GM23248 (cell line): ENCODE measurements at regions not wholly inside any gene's neighbourhood (a gene's known extent, or its start where the extent isn't known, plus 50 kb on each side); places are given as distances from the start of the nearest gene placed in this dataset.
A peak's percentile ranks its signal among the peaks of the same experiment; 100 is the strongest.

ENCODE experiments used
- DNase-seq: peaks from one replicate; pipeline ENCODE4 v3.0.0-alpha.2; 2015
- H2AFZ ChIP-seq: fragments of 200-600 bp; sonication (generic); 2 replicates; pipeline ENCODE4 v1.6.1; 2016; ENCODE audit warnings: antibody characterized with exemption
- H3F3A ChIP-seq: fragments of 200-600 bp; sonication (generic); 2 replicates; pipeline ENCODE4 v1.6.1; 2016; ENCODE audit warnings: mild to moderate bottlenecking, antibody characterized with exemption, mixed run types; ENCODE audit not compliant: insufficient read depth
- H3K27ac ChIP-seq: fragments of 200-600 bp; sonication (generic); 2 replicates; pipeline ENCODE4 v1.5.1; 2016; ENCODE audit warnings: mild to moderate bottlenecking
- H3K27me3 ChIP-seq: fragments of 200-600 bp; sonication (generic); replicated peaks from 2 replicates; pipeline ENCODE4 v1.6.1; 2016; ENCODE audit warnings: mild to moderate bottlenecking; ENCODE audit not compliant: insufficient read depth
- H3K36me3 ChIP-seq: fragments of 200-600 bp; sonication (generic); 2 replicates; pipeline ENCODE4 v1.6.1; 2016; ENCODE audit warnings: low read depth, mild to moderate bottlenecking
- H3K4me1 ChIP-seq: fragments of 200-600 bp; sonication (generic); 2 replicates; pipeline ENCODE4 v1.6.1; 2016; ENCODE audit warnings: mild to moderate bottlenecking; ENCODE audit not compliant: insufficient read depth
- H3K4me2 ChIP-seq: fragments of 200-600 bp; sonication (generic); one replicate; pipeline ENCODE4 v1.6.1; 2016; ENCODE audit warnings: mild to moderate bottlenecking; ENCODE audit not compliant: unreplicated experiment
- H3K4me3 ChIP-seq: fragments of 200-600 bp; sonication (generic); 2 replicates; pipeline ENCODE4 v1.5.1; 2016; ENCODE audit warnings: mild to moderate bottlenecking
- H3K79me2 ChIP-seq: fragments of 200-600 bp; sonication (generic); 2 replicates; pipeline ENCODE4 v1.6.1; 2016; ENCODE audit warnings: mild to moderate bottlenecking; ENCODE audit not compliant: insufficient read depth
- H3K9ac ChIP-seq: fragments of 200-600 bp; sonication (generic); 2 replicates; pipeline ENCODE4 v1.6.1; 2016; ENCODE audit warnings: mild to moderate bottlenecking
- H3K9me2 ChIP-seq: fragments of 200-600 bp; sonication (generic); 2 replicates; pipeline ENCODE4 v1.6.1; 2016; ENCODE audit warnings: mixed run types, mild to moderate bottlenecking, moderate library complexity; ENCODE audit not compliant: insufficient read depth
- H3K9me3 ChIP-seq: fragments of 200-600 bp; sonication (generic); one replicate; pipeline ENCODE4 v1.6.1; 2017; ENCODE audit warnings: low read depth
- H4K20me1 ChIP-seq: fragments of 200-600 bp; sonication (generic); 2 replicates; pipeline ENCODE4 v1.6.0; 2016; ENCODE audit not compliant: insufficient read depth
- EZH2 ChIP-seq: fragments of 200-600 bp; sonication (generic); IDR thresholded peaks from 2 replicates; pipeline ENCODE4 v1.6.1; 2018; ENCODE audit warnings: antibody characterized with exemption, mild to moderate bottlenecking; ENCODE audit not compliant: insufficient read depth, poor library complexity, severe bottlenecking
- EZH2phosphoT487 ChIP-seq: fragments of 200-600 bp; sonication (generic); IDR thresholded peaks from 2 replicates; pipeline ENCODE4 v1.6.1; 2018; ENCODE audit warnings: antibody characterized with exemption, moderate library complexity, mild to moderate bottlenecking, low read depth; ENCODE audit not compliant: insufficient read depth
- WGBS, 2 experiments: methylation state at CpG; one replicate each; pipeline ENCODE4 v1.1.6; 2015 to 2017; ENCODE audit warnings: low lambda C conversion rate in 2 of 2, low coverage in 1 of 2; ENCODE audit errors: missing lambda C conversion rate in 2 of 2; 5-methylcytosine and 5-hydroxymethylcytosine counted together
- in situ Hi-C: fragments of 300-500 bp; cut with MboI; formaldehyde crosslinking; loops from 2 replicates; pipeline ENCODE4 v1.15.0; 2020

DNA sequence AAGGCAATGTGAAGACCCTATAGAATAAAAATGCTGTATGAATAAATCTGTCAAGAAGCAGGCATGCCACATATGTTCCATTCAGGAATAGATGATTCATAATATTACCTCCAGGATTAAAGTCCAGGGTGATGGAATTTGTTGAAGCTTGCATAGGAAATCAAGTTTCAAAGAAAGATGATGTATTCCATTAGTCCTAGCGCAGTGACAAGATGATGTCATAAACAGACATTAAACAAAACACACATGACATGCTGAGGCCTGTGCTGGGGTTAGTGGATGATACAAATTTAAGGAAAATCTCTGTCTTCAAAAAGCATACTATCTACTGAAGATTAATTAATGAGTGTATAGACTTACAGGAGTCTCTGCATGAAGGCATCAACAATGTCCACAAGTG, 1025.2 kb downstream of the CDH11 start:
- in situ Hi-C loops: no loop called here
- H3K79me2 ChIP-seq: no peaks in the 10 kb centered on the region
- H2AFZ ChIP-seq: no peak overlapping the region
- peaks cover 38% of the 10 kb centered on the region for H3K4me1 ChIP-seq
- no peak overlapping the region for H3K9ac ChIP-seq
- no peak overlapping the region for H3K4me3 ChIP-seq
- H3F3A ChIP-seq: peaks cover 27% of the 10 kb centered on the region
- WGBS, 2 experiments: 95 to 100% methylated on average over 1 of the region's 1 CpG
- H3K36me3 ChIP-seq: no peaks in the 10 kb centered on the region
- no peaks in the 10 kb centered on the region for H3K27me3 ChIP-seq
- H4K20me1 ChIP-seq: no peaks in the 10 kb centered on the region
- no peaks in the 10 kb centered on the region for H3K9me2 ChIP-seq
- no peak for DNase-seq
- H3K4me2 ChIP-seq: no peak overlapping the region
- H3K27ac ChIP-seq: no peak overlapping the region
- TF ChIP-seq EZH2phosphoT487: no peak
- TF ChIP-seq EZH2: no peak
- H3K9me3 ChIP-seq: no peaks in the 10 kb centered on the region

DNA sequence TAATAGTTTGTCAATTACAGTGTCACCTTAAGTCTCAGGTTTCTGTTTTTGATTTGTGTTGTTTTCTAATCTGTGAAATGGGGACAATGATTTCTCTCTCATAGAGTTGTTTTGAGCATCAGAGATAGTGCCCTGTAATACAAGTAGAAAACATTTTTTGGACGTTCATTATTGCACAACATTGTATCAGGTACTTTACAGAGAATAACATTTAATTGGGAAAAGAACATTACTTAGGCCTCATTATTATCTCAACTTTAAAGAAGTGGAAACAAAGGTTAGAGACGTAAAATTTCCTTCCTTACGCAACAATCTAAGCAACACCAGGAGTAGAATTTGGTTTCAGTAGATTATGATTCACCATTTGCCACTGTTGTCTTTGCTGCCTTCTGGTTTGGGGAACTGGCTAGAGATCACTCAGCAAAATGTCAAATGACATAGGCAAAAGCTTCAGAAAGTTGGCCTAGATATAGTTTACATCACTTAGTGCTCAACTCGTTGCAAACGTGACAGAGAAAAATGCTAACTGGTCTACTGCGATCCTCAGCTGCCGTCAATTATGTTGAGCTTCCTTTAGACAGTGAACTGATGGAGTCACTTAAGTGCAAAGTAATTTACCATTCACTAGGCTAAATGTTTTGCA, 1026.8 kb downstream of the CDH11 start:
- WGBS, 2 experiments: 13 to 15% methylated on average over 7 of the region's 7 CpGs
- H3K27ac ChIP-seq: peak overlapping the region; percentile 26
- peaks cover 38% of the 10 kb centered on the region for H3K4me1 ChIP-seq
- no peaks in the 10 kb centered on the region for H3K9me2 ChIP-seq
- 0 out of 2 replicates have a peak overlapping the region, but pooled peaks have one; percentile 6 for H2AFZ ChIP-seq
- H3K9ac ChIP-seq: no peak overlapping the region
- peaks cover 27% of the 10 kb centered on the region for H3F3A ChIP-seq
- no peaks in the 10 kb centered on the region for H4K20me1 ChIP-seq
- no peaks in the 10 kb centered on the region for H3K27me3 ChIP-seq
- H3K9me3 ChIP-seq: no peaks in the 10 kb centered on the region
- TF ChIP-seq EZH2: no peak
- in situ Hi-C loops: no loop called here
- no peak overlapping the region for H3K4me2 ChIP-seq
- H3K4me3 ChIP-seq: no peak overlapping the region
- no peaks in the 10 kb centered on the region for H3K36me3 ChIP-seq
- peak; percentile 69 for DNase-seq
- no peaks in the 10 kb centered on the region for H3K79me2 ChIP-seq

DNA sequence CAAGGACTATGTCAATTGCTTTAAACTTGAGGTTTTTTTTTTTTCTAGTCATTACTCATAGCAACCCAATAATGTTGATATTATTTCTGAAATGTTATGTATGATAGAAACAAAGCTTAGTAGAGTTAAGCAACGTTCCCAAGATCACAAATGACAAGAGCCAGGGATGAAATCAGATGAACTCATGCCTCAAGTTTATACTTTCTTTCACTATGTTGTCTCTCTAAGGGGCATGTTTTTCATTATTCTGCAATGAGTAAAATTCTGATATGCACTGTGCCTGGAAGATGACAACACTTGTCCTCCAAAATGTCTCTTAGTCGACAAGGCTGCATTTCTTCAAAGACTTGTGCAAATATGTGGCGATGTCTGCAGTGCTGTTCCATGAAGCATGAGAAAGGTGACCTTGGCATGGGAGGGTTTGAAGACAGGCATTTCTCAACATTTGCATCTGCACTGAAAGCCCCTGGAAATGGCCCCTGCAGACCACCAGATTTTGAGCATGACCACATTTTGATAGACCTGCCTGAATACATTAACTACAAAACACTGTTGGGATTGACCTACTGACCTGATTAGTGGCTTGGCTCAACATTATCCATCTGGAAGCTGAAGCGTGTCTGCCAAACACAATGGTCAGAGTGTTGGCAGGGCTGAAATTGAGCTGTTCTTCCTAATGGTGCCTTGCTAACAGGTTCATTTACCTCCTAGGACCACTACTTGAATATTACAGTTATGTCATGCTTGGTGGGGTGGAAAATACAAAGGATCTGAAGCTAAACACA, 1027.5 kb downstream of the CDH11 start:
- H3F3A ChIP-seq: peaks cover 27% of the 10 kb centered on the region
- H3K27ac ChIP-seq: peak overlapping the region; percentile 26
- no peak overlapping the region for H3K4me3 ChIP-seq
- no peak for TF ChIP-seq EZH2
- TF ChIP-seq EZH2phosphoT487: no peak
- H4K20me1 ChIP-seq: no peaks in the 10 kb centered on the region
- H3K27me3 ChIP-seq: no peaks in the 10 kb centered on the region
- H3K79me2 ChIP-seq: no peaks in the 10 kb centered on the region
- peak overlapping the region; percentile 17 for H3K4me2 ChIP-seq
- in situ Hi-C loops: no loop called here
- no peak overlapping the region for H3K9ac ChIP-seq
- no peak overlapping the region for H2AFZ ChIP-seq
- 50 to 56% methylated on average over 4 of the region's 4 CpGs for WGBS, 2 experiments
- H3K36me3 ChIP-seq: no peaks in the 10 kb centered on the region
- DNase-seq: peak; percentile 51
- H3K9me3 ChIP-seq: no peaks in the 10 kb centered on the region
- H3K4me1 ChIP-seq: peaks cover 38% of the 10 kb centered on the region
- H3K9me2 ChIP-seq: no peaks in the 10 kb centered on the region

DNA sequence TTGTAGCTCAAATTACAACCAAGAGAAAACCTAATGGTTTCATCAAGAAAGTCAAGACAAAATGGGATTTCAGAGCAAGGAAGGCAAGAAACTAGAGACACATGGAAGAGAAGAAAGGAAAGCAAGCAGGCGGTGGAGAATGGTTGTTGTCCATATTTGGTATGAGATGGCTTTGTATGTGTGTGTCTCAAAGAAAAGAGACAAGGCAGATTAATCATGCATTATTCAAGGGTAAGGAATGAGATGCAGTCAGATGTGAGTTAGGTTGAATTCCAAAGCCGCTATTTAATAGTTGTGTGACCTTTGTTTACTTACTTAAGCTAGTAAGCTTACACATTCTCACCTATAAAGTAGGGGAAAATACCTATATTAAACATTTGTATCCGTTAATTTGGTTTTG, 1029.6 kb downstream of the CDH11 start:
- H3K4me3 ChIP-seq: no peak overlapping the region
- in situ Hi-C loops: no loop called here
- peak overlapping the region; percentile 37 for H3K27ac ChIP-seq
- no peak overlapping the region for H3K9ac ChIP-seq
- no peak overlapping the region for H2AFZ ChIP-seq
- TF ChIP-seq EZH2 (no peak), EZH2phosphoT487 (no peak)
- H3K4me2 ChIP-seq: peak overlapping the region; percentile 17
- peaks cover 27% of the 10 kb centered on the region for H3F3A ChIP-seq
- H4K20me1 ChIP-seq: no peaks in the 10 kb centered on the region
- no peaks in the 10 kb centered on the region for H3K79me2 ChIP-seq
- no peaks in the 10 kb centered on the region for H3K9me3 ChIP-seq
- H3K36me3 ChIP-seq: no peaks in the 10 kb centered on the region
- no peaks in the 10 kb centered on the region for H3K27me3 ChIP-seq
- H3K4me1 ChIP-seq: peaks cover 38% of the 10 kb centered on the region
- DNase-seq: peak; percentile 80
- 44 to 50% methylated on average over 3 of the region's 3 CpGs for WGBS, 2 experiments
- H3K9me2 ChIP-seq: no peaks in the 10 kb centered on the region
